H9 (cell line): ENCODE measurements at regions not wholly inside any gene's neighbourhood (a gene's known extent, or its start where the extent isn't known, plus 50 kb on each side); places are given as distances from the start of the nearest gene placed in this dataset.

Experiments used
- DNase-seq: peaks from one replicate; pipeline ENCODE4 v3.0.0-alpha.2; 2017
- H2AFZ ChIP-seq: one replicate; pipeline ENCODE4 v1.6.1; 2013; ENCODE audit warnings: mild to moderate bottlenecking, low read length, control low read depth, moderate library complexity
- H2AK5ac ChIP-seq: 2 replicates; pipeline ENCODE4 v1.6.1; 2013; ENCODE audit warnings: low read length, control low read depth, mixed read lengths; ENCODE audit not compliant: insufficient read length
- H2BK120ac ChIP-seq: one replicate; pipeline ENCODE4 v1.6.1; 2013; ENCODE audit warnings: low read depth, mild to moderate bottlenecking, low read length, control low read depth, inconsistent platforms; ENCODE audit not compliant: poor library complexity, severe bottlenecking
- H2BK12ac ChIP-seq: 2 replicates; pipeline ENCODE4 v1.6.1; 2013; ENCODE audit warnings: low read length, control low read depth, mixed read lengths, low read depth; ENCODE audit not compliant: insufficient read length
- H2BK15ac ChIP-seq: 2 replicates; pipeline ENCODE4 v1.6.1; 2013; ENCODE audit warnings: low read depth, low read length, control low read depth
- H2BK20ac ChIP-seq: one replicate; pipeline ENCODE4 v1.6.1; 2013; ENCODE audit warnings: low read depth, mild to moderate bottlenecking, low read length, control low read depth, inconsistent platforms; ENCODE audit not compliant: poor library complexity, severe bottlenecking
- H2BK5ac ChIP-seq: 2 replicates; pipeline ENCODE4 v1.6.1; 2013; ENCODE audit warnings: low read length, control low read depth, mixed read lengths; ENCODE audit not compliant: insufficient read length
- H3K14ac ChIP-seq: 2 replicates; pipeline ENCODE4 v1.6.1; 2013; ENCODE audit warnings: low read length, control low read depth; ENCODE audit not compliant: insufficient read depth
- H3K18ac ChIP-seq: 2 replicates; pipeline ENCODE4 v1.6.1; 2013; ENCODE audit warnings: low read depth, mild to moderate bottlenecking, mixed read lengths, low read length, control low read depth; ENCODE audit not compliant: insufficient read length
- H3K23ac ChIP-seq: 2 replicates; pipeline ENCODE4 v1.6.1; 2013; ENCODE audit warnings: low read length, control low read depth, mixed read lengths, low read depth; ENCODE audit not compliant: insufficient read length
- H3K23me2 ChIP-seq: 2 replicates; pipeline ENCODE4 v1.6.1; 2013; ENCODE audit warnings: low read depth, mild to moderate bottlenecking, mixed read lengths, low read length, control low read depth; ENCODE audit not compliant: insufficient read length, poor library complexity, severe bottlenecking
- H3K27ac ChIP-seq: 2 replicates; pipeline ENCODE4 v1.5.1; 2013; ENCODE audit warnings: low read length, control low read depth, mixed read lengths, low read depth; ENCODE audit not compliant: insufficient read length
- H3K27me3 ChIP-seq: 2 replicates; pipeline ENCODE4 v1.6.1; 2013; ENCODE audit warnings: low read length, control low read depth, inconsistent platforms; ENCODE audit not compliant: insufficient read depth
- H3K4ac ChIP-seq: 2 replicates; pipeline ENCODE4 v1.6.1; 2013; ENCODE audit warnings: low read depth, mild to moderate bottlenecking, control low read depth, inconsistent platforms, low read length, moderate library complexity
- H3K4me1 ChIP-seq: 2 replicates; pipeline ENCODE4 v1.6.1; 2013; ENCODE audit warnings: low read length, control low read depth, inconsistent platforms; ENCODE audit not compliant: insufficient read depth
- H3K4me2 ChIP-seq: 2 replicates; pipeline ENCODE4 v1.6.1; 2013; ENCODE audit warnings: low read length, control low read depth, mixed read lengths; ENCODE audit not compliant: insufficient read length, insufficient read depth
- H3K56ac ChIP-seq: 2 replicates; pipeline ENCODE4 v1.6.1; 2013; ENCODE audit warnings: low read depth, mild to moderate bottlenecking, mixed read lengths, low read length, control low read depth; ENCODE audit not compliant: insufficient read length
- H3K79me1 ChIP-seq: 2 replicates; pipeline ENCODE4 v1.6.1; 2013; ENCODE audit warnings: low read depth, mild to moderate bottlenecking, moderate library complexity, low read length, control low read depth, inconsistent platforms; ENCODE audit not compliant: insufficient read depth, poor library complexity, severe bottlenecking
- H3K79me2 ChIP-seq: 2 replicates; pipeline ENCODE4 v1.6.1; 2013; ENCODE audit warnings: low read length, control low read depth, inconsistent platforms; ENCODE audit not compliant: insufficient read depth
- H3K9ac ChIP-seq: 2 replicates; pipeline ENCODE4 v1.6.1; 2013; ENCODE audit warnings: low read length, control low read depth, mixed read lengths; ENCODE audit not compliant: insufficient read length; ENCODE audit errors: extremely low read depth
- H3K9me3 ChIP-seq: one replicate; pipeline ENCODE4 v1.6.1; 2013; ENCODE audit warnings: low read depth, low read length, inconsistent platforms; ENCODE audit not compliant: control insufficient read depth
- H3T11ph ChIP-seq: one replicate; pipeline ENCODE4 v1.6.1; 2013; ENCODE audit warnings: mild to moderate bottlenecking, low read length, control low read depth, inconsistent platforms
- H4K20me1 ChIP-seq: one replicate; pipeline ENCODE4 v1.6.1; 2013; ENCODE audit not compliant: control insufficient read depth, insufficient read length, insufficient read depth
- H4K5ac ChIP-seq: 2 replicates; pipeline ENCODE4 v1.6.1; 2013; ENCODE audit warnings: low read depth, mild to moderate bottlenecking, mixed read lengths, low read length, control low read depth; ENCODE audit not compliant: insufficient read length
- H4K8ac ChIP-seq: replicated peaks from 2 replicates; pipeline ENCODE4 v1.6.1; 2013; ENCODE audit warnings: low read length, control low read depth, mixed read lengths, low read depth; ENCODE audit not compliant: insufficient read length
- H4K91ac ChIP-seq: 2 replicates; pipeline ENCODE4 v1.6.1; 2013; ENCODE audit warnings: low read depth, mild to moderate bottlenecking, moderate library complexity, mixed read lengths, low read length, control low read depth; ENCODE audit not compliant: insufficient read length
- H3K27ac Mint-ChIP-seq, 3 experiments: 2 replicates in 2 of 3; 3 replicates in 1 of 3; pipeline ENCODE4 v1.8.0; 2020 to 2021; ENCODE audit warnings: mixed read lengths in 3 of 3, mild to moderate bottlenecking in 1 of 3, moderate library complexity in 1 of 3
- H3K27me3 Mint-ChIP-seq: 2 replicates; pipeline ENCODE4 v1.8.0; 2021; ENCODE audit warnings: low read depth, mild to moderate bottlenecking, moderate library complexity, mixed read lengths
- H3K36me3 Mint-ChIP-seq, 3 experiments: 2 replicates in 2 of 3; 3 replicates in 1 of 3; pipeline ENCODE4 v1.8.0; 2020 to 2021; ENCODE audit warnings: low read depth in 3 of 3, mixed read lengths in 3 of 3; ENCODE audit not compliant: insufficient read depth in 1 of 3
- H3K4me1 Mint-ChIP-seq, 2 experiments: 2 replicates each; pipeline ENCODE4 v1.8.0; 2020; ENCODE audit warnings: mixed read lengths in 2 of 2
- H3K4me3 Mint-ChIP-seq, 2 experiments: 2 replicates in 1 of 2; 3 replicates in 1 of 2; pipeline ENCODE4 v1.8.0; 2020 to 2021; ENCODE audit warnings: mild to moderate bottlenecking in 2 of 2, mixed read lengths in 2 of 2, moderate library complexity in 1 of 2
- H3K9me3 Mint-ChIP-seq, 2 experiments: 2 replicates in 1 of 2; 3 replicates in 1 of 2; pipeline ENCODE4 v1.8.0; 2020; ENCODE audit warnings: mild to moderate bottlenecking in 2 of 2, mixed read lengths in 2 of 2, moderate library complexity in 1 of 2
- WGBS: extraction: QIAGEN DNeasy Blood & Tissue Kit; methylation state at CpG from one replicate; pipeline ENCODE4 v1.1.7; 2013; ENCODE audit warnings: missing lambda C conversion rate, low lambda C conversion rate, mixed read lengths; ENCODE audit not compliant: insufficient read length; ENCODE audit errors: extremely low coverage; 5-methylcytosine and 5-hydroxymethylcytosine counted together
- TF ChIP-seq, protein P1 (sequence below): fragments of 200-600 bp; sonication (generic); conservative IDR thresholded peaks from 3 replicates; pipeline ENCODE4 v1.8.0; 2021; ENCODE audit warnings: antibody characterized with exemption, mild to moderate bottlenecking

DNA sequence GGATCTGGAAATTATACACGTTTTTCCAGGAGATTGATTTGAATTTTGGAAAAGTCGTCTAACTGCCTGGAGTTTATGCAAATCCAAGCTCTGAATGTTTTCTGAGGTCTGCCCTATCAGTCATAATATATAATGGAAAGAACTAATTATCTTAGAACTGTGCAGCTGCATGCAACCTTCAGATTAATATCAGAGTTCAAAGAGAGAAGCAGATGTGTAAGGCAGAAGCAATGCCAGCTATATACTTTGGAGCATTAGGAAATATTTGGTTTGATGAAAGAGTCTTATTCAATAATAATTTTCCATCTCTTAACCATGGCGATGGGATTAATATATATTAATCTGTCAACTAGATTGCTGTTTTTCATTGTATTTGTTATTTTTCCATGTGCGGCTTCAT, 500.9 kb downstream of the NEBL start:
- no peak overlapping the region for H3K14ac ChIP-seq
- H2BK12ac ChIP-seq = no peak overlapping the region
- Mint-ChIP-seq H3K36me3 (peaks cover 0 to 5% (median 5%) of the 10 kb centered on the region in 3 experiments; a peak in 2 of 7 replicates), H3K4me3 (no peak overlapping the region), H3K9me3 (no peaks in the 10 kb centered on the region; a peak in 1 of 5 replicates), H3K27ac (no peak overlapping the region), H3K4me1 (no peaks in the 10 kb centered on the region), H3K27me3 (no peaks in the 10 kb centered on the region)
- no peaks in the 10 kb centered on the region for H3K9me3 ChIP-seq
- no peak overlapping the region for H2BK15ac ChIP-seq
- H3K23ac ChIP-seq = no peak overlapping the region
- no peak overlapping the region for H3K9ac ChIP-seq
- no peaks in the 10 kb centered on the region for H4K20me1 ChIP-seq
- WGBS = no CpG with 5 or more reads among the region's 4 CpGs
- no peak overlapping the region for H4K8ac ChIP-seq
- DNase-seq = no peak
- H3K4ac ChIP-seq = no peak overlapping the region
- no peak overlapping the region for H3K56ac ChIP-seq
- H3K27me3 ChIP-seq = no peaks in the 10 kb centered on the region
- H3K4me1 ChIP-seq = no peaks in the 10 kb centered on the region; the same call in 1 of the 2 replicates
- H3K18ac ChIP-seq = no peak overlapping the region
- H3K79me2 ChIP-seq = no peaks in the 10 kb centered on the region
- no peak overlapping the region for H2BK20ac ChIP-seq
- H2BK5ac ChIP-seq = no peak overlapping the region
- no peak overlapping the region for H4K5ac ChIP-seq
- H3T11ph ChIP-seq = no peak overlapping the region
- H2BK120ac ChIP-seq = no peak overlapping the region
- no peaks in the 10 kb centered on the region for H3K79me1 ChIP-seq
- no peaks in the 10 kb centered on the region for H3K23me2 ChIP-seq
- no peak overlapping the region for H4K91ac ChIP-seq
- no peak overlapping the region for H3K4me2 ChIP-seq
- no peak overlapping the region for H3K27ac ChIP-seq
- no peak overlapping the region for H2AFZ ChIP-seq
- no peak overlapping the region for H2AK5ac ChIP-seq
- TF ChIP-seq, protein P1, sequence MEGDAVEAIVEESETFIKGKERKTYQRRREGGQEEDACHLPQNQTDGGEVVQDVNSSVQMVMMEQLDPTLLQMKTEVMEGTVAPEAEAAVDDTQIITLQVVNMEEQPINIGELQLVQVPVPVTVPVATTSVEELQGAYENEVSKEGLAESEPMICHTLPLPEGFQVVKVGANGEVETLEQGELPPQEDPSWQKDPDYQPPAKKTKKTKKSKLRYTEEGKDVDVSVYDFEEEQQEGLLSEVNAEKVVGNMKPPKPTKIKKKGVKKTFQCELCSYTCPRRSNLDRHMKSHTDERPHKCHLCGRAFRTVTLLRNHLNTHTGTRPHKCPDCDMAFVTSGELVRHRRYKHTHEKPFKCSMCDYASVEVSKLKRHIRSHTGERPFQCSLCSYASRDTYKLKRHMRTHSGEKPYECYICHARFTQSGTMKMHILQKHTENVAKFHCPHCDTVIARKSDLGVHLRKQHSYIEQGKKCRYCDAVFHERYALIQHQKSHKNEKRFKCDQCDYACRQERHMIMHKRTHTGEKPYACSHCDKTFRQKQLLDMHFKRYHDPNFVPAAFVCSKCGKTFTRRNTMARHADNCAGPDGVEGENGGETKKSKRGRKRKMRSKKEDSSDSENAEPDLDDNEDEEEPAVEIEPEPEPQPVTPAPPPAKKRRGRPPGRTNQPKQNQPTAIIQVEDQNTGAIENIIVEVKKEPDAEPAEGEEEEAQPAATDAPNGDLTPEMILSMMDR = no peak
